HepG2 (cell line): ENCODE measurements at regions not wholly inside any gene's neighbourhood (a gene's known extent, or its start where the extent isn't known, plus 50 kb on each side); places are given as distances from the start of the nearest gene placed in this dataset.

Experiments used
- ATAC-seq: fragments of 200-7000 bp; cut with Tn5 transposase; 3 replicates; pipeline ENCODE4 v1.9.1; 2020; ENCODE audit warnings: mild to moderate bottlenecking, moderate library complexity
- BruUV-seq: library from RNA; stranded (reverse); fragments of 400-500 nt; replicated peaks from 2 replicates; lab custom pipeline; 2021; lab: Mats Ljungman, UMichigan
- CTCF ChIA-PET: fragments of 300-600 bp; formaldehyde crosslinking; extraction: SDS; loops from one replicate; lab custom pipeline; 2021; ENCODE audit warnings: low total read pairs, inconsistent platforms, low intra/inter-chr PET ratio; lab: Yijun Ruan, JAX
- POLR2A ChIA-PET: fragments of 350-600 bp; sonication (Branson Sonifier 250); formaldehyde crosslinking; loops from one replicate; lab custom pipeline; 2020; ENCODE audit warnings: antibody characterized with exemption, inconsistent platforms; lab: Yijun Ruan, JAX
- DNase-seq: peaks from one replicate; pipeline ENCODE4 v3.0.0-alpha.2; 2015; ENCODE audit warnings: low spot score
- FAIRE-seq: peaks from 3 replicates; lab custom pipeline; 2011; peaks lifted over from hg19 to GRCh38; lab: Jason Lieb, UNC
- H2AFZ ChIP-seq: one replicate; pipeline ENCODE4 v1.6.1; 2011; ENCODE audit warnings: low read length, inconsistent platforms
- H3K27ac ChIP-seq: fragments of 300-600 bp; 3 replicates; pipeline ENCODE4 v1.8.0; 2011; ENCODE audit warnings: mixed run types, mild to moderate bottlenecking, mixed read lengths, low read length, inconsistent platforms; ENCODE audit not compliant: insufficient read depth; ENCODE audit errors: extremely low read length
- H3K27me3 ChIP-seq, 2 experiments: fragments of 200-600 bp in 1 of 2; 2 replicates in 1 of 2; 3 replicates in 1 of 2; pipeline versions ENCODE4 v1.6.0 to v1.8.0; 2011; ENCODE audit warnings: low read length in 2 of 2, mild to moderate bottlenecking in 2 of 2, moderate library complexity in 2 of 2, inconsistent platforms in 1 of 2; ENCODE audit not compliant: insufficient read depth in 2 of 2, control insufficient read depth in 1 of 2
- H3K36me3 ChIP-seq, 2 experiments: fragments of 200-600 bp in 1 of 2; replicated peaks in 1 of 2; 2 replicates in 1 of 2; 3 replicates in 1 of 2; pipeline versions ENCODE4 v1.5.1 to v1.8.0; 2011; ENCODE audit warnings: low read length in 2 of 2, inconsistent platforms in 1 of 2; ENCODE audit not compliant: insufficient read depth in 2 of 2, control insufficient read depth in 1 of 2
- H3K4me1 ChIP-seq: 2 replicates; pipeline ENCODE4 v1.5.1; 2012; ENCODE audit warnings: low read length, inconsistent platforms; ENCODE audit not compliant: insufficient read depth
- H3K4me2 ChIP-seq: 2 replicates; pipeline ENCODE4 v1.6.0; 2011; ENCODE audit warnings: low read depth, low read length, inconsistent platforms
- H3K4me3 ChIP-seq, 3 experiments: fragments of 200-600 bp in 1 of 3; sonication (generic), shearing (Covaris generic) in 1 of 3; replicated peaks in 1 of 3; 2 replicates each; pipeline ENCODE4 v1.5.1; 2011 to 2016; ENCODE audit warnings: low read length in 3 of 3, inconsistent platforms in 2 of 3, low read depth in 2 of 3, mild to moderate bottlenecking in 2 of 3, control low read depth in 1 of 3, mixed read lengths in 1 of 3; ENCODE audit not compliant: insufficient read depth in 1 of 3
- H3K79me2 ChIP-seq: one replicate; pipeline ENCODE4 v1.6.1; 2011; ENCODE audit warnings: low read length, inconsistent platforms; ENCODE audit not compliant: insufficient read depth
- H3K9ac ChIP-seq: 2 replicates; pipeline ENCODE4 v1.6.0; 2011; ENCODE audit warnings: mild to moderate bottlenecking, low read depth, low read length, inconsistent platforms; ENCODE audit not compliant: insufficient read depth
- H3K9me3 ChIP-seq: 2 replicates; pipeline ENCODE4 v1.5.1; 2012; ENCODE audit warnings: mild to moderate bottlenecking, low read length
- H4K20me1 ChIP-seq: 2 replicates; pipeline ENCODE4 v1.6.0; 2011; ENCODE audit warnings: inconsistent platforms, mild to moderate bottlenecking, low read length, moderate library complexity; ENCODE audit not compliant: insufficient read depth
- KDM2A ChIP-seq: sonication (generic); formaldehyde crosslinking; IDR thresholded peaks from 2 replicates; pipeline ENCODE4 v1.4.0; 2020; ENCODE audit warnings: low read depth, missing genetic modification reagents, borderline replicate concordance
- LCORL ChIP-seq, 2 experiments: fragments of 450-650 bp in 1 of 2; sonication (generic) in 1 of 2; formaldehyde crosslinking in 1 of 2; IDR thresholded peaks; 2 replicates each; pipeline versions ENCODE4 v1.5.0 to v1.6.1; 2017 to 2020; ENCODE audit warnings: antibody characterized with exemption in 1 of 2, missing genetic modification reagents in 1 of 2
- PRMT3 ChIP-seq: sonication (generic); formaldehyde crosslinking; IDR thresholded peaks from 2 replicates; pipeline ENCODE4 v1.8.1; 2022; ENCODE audit warnings: low read depth, mild to moderate bottlenecking, moderate library complexity, missing genetic modification reagents, borderline replicate concordance
- RBM39 ChIP-seq: fragments of 200-400 bp; formaldehyde crosslinking; IDR thresholded peaks from one replicate; pipeline ENCODE4 v1.6.1; 2018; ENCODE audit warnings: antibody characterized with exemption, mild to moderate bottlenecking, low read depth, low read length; ENCODE audit not compliant: poor library complexity, severe bottlenecking
- ZNF263 ChIP-seq: sonication (generic); formaldehyde crosslinking; IDR thresholded peaks from 2 replicates; pipeline ENCODE4 v1.4.0; 2020; ENCODE audit warnings: missing genetic modification reagents
- ZNF274 ChIP-seq: sonication (generic); formaldehyde crosslinking; IDR thresholded peaks from 2 replicates; pipeline ENCODE4 v1.5.1; 2020; ENCODE audit warnings: mild to moderate bottlenecking, missing genetic modification reagents
- ZNF496 ChIP-seq: sonication (generic); formaldehyde crosslinking; IDR thresholded peaks from 2 replicates; pipeline ENCODE4 v1.8.1; 2023; ENCODE audit warnings: mild to moderate bottlenecking, moderate library complexity, missing genetic modification reagents; ENCODE audit not compliant: insufficient replicate concordance
- ZNF549 ChIP-seq: sonication (generic); formaldehyde crosslinking; IDR thresholded peaks from 2 replicates; pipeline ENCODE4 v1.5.0; 2020; ENCODE audit warnings: missing genetic modification reagents
- ZNF570 ChIP-seq: sonication (generic); formaldehyde crosslinking; IDR thresholded peaks from 2 replicates; pipeline ENCODE4 v1.4.0; 2020; ENCODE audit warnings: mild to moderate bottlenecking, missing genetic modification reagents, borderline replicate concordance
- ZSCAN30 ChIP-seq: sonication (generic); formaldehyde crosslinking; IDR thresholded peaks from 2 replicates; pipeline ENCODE4 v1.5.0; 2020; ENCODE audit warnings: mild to moderate bottlenecking, missing genetic modification reagents
- WGBS: methylation state at CpG from one replicate; pipeline ENCODE4 v1.1.6; 2017; ENCODE audit warnings: low lambda C conversion rate; 5-methylcytosine and 5-hydroxymethylcytosine counted together
- in situ Hi-C: cut with HindIII; loops from 2 replicates; pipeline ENCODE4 v1.10.0; 2017; ENCODE audit warnings: low pct_unique_long_range_greater_than_20kb; ENCODE audit not compliant: extremely low pct_ligation_motif_present
- intact Hi-C: fragments of 100-400 bp; cut with micrococcal nuclease; formaldehyde crosslinking; loops from one replicate; pipeline ENCODE4 v1.10.0; 2022; ENCODE audit not compliant: unreplicated experiment
- TF ChIP-seq, protein P1 (sequence below): sonication (generic); formaldehyde crosslinking; IDR thresholded peaks from 2 replicates; pipeline ENCODE4 v1.5.0; 2020; ENCODE audit warnings: missing genetic modification reagents, mild to moderate bottlenecking, borderline replicate concordance
- TF ChIP-seq, protein P2 (sequence below): sonication (generic); formaldehyde crosslinking; IDR thresholded peaks from 2 replicates; pipeline ENCODE4 v1.4.0; 2020; ENCODE audit warnings: missing genetic modification reagents
- TF ChIP-seq, protein P3 (sequence below): sonication (generic); formaldehyde crosslinking; IDR thresholded peaks from 2 replicates; pipeline ENCODE4 v1.9.0; 2022; ENCODE audit warnings: low read depth, missing genetic modification reagents

DNA sequence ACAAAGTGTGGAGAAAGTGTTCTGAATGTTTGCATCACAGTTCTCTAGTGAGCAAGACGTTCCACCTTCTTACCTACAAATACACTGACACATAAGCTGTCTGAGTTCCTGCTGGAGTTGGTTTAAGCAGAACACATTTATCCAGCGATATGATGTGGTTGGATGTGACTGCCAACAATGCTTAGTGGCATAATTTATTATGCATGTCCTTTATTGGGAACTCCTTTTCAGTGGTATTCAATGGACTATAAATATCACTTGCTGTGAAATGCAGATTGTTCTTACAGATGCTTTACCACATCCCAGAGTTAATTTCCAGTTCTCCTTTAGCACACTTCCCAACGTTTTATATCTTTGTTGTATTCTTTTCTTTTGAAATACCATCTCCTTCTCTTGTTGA is 222.2 kb downstream of the LURAP1L start:
- no peak overlapping the region for H3K4me2 ChIP-seq
- ATAC-seq: no peak
- no peaks in the 10 kb centered on the region for H3K9me3 ChIP-seq
- ChIA-PET POLR2A (no interaction called here), CTCF (no interaction called here)
- H3K9ac ChIP-seq: no peak overlapping the region
- no peak overlapping the region for H2AFZ ChIP-seq
- intact Hi-C loops (no loop called here), in situ Hi-C loops (no loop called here)
- no peak for DNase-seq
- no peak overlapping the region for H3K27ac ChIP-seq
- WGBS: 0% methylated on average over 2 of the region's 3 CpGs
- TF ChIP-seq, protein P1, sequence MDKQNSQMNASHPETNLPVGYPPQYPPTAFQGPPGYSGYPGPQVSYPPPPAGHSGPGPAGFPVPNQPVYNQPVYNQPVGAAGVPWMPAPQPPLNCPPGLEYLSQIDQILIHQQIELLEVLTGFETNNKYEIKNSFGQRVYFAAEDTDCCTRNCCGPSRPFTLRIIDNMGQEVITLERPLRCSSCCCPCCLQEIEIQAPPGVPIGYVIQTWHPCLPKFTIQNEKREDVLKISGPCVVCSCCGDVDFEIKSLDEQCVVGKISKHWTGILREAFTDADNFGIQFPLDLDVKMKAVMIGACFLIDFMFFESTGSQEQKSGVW (CRISPR knock-in tag): no peak
- TF ChIP-seq ZNF496 (CRISPR knock-in tag) (no peak), ZNF274 (CRISPR knock-in tag) (no peak), RBM39 (no peak), PRMT3 (CRISPR knock-in tag) (no peak), ZSCAN30 (no peak), KDM2A (CRISPR knock-in tag) (no peak), ZNF570 (CRISPR knock-in tag) (no peak), ZNF263 (CRISPR knock-in tag) (no peak), LCORL (IDR thresholded peaks at IDR 0.05) (no peak), LCORL (CRISPR knock-in tag; IDR thresholded peaks at IDR 0.05) (no peak), ZNF549 (CRISPR knock-in tag) (no peak)
- TF ChIP-seq, protein P2, sequence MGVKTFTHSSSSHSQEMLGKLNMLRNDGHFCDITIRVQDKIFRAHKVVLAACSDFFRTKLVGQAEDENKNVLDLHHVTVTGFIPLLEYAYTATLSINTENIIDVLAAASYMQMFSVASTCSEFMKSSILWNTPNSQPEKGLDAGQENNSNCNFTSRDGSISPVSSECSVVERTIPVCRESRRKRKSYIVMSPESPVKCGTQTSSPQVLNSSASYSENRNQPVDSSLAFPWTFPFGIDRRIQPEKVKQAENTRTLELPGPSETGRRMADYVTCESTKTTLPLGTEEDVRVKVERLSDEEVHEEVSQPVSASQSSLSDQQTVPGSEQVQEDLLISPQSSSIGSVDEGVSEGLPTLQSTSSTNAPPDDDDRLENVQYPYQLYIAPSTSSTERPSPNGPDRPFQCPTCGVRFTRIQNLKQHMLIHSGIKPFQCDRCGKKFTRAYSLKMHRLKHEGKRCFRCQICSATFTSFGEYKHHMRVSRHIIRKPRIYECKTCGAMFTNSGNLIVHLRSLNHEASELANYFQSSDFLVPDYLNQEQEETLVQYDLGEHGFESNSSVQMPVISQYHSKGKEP (CRISPR knock-in tag): no peak
- TF ChIP-seq, protein P3, sequence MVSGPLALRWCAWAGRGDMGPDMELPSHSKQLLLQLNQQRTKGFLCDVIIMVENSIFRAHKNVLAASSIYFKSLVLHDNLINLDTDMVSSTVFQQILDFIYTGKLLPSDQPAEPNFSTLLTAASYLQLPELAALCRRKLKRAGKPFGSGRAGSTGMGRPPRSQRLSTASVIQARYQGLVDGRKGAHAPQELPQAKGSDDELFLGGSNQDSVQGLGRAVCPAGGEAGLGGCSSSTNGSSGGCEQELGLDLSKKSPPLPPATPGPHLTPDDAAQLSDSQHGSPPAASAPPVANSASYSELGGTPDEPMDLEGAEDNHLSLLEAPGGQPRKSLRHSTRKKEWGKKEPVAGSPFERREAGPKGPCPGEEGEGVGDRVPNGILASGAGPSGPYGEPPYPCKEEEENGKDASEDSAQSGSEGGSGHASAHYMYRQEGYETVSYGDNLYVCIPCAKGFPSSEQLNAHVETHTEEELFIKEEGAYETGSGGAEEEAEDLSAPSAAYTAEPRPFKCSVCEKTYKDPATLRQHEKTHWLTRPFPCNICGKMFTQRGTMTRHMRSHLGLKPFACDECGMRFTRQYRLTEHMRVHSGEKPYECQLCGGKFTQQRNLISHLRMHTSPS (CRISPR knock-in tag): no peak
- BruUV-seq: no TSS peak
- no peaks in the 10 kb centered on the region for H3K36me3 ChIP-seq
- no peak overlapping the region for H3K4me3 ChIP-seq
- H3K27me3 ChIP-seq: no peaks in the 10 kb centered on the region; a peak in 1 of 5 replicates
- H4K20me1 ChIP-seq: no peaks in the 10 kb centered on the region
- no peaks in the 10 kb centered on the region for H3K4me1 ChIP-seq
- no peak for FAIRE-seq
- no peaks in the 10 kb centered on the region for H3K79me2 ChIP-seq
